GM10266 (cell line): ENCODE measurements at regions not wholly inside any gene's neighbourhood (a gene's known extent, or its start where the extent isn't known, plus 50 kb on each side); places are given as distances from the start of the nearest gene placed in this dataset.

Experiments
- DNase-seq: peaks from one replicate; pipeline ENCODE4 v3.0.0; 2012; ENCODE audit errors: extremely low spot score
- TF ChIP-seq, protein P1 (sequence below): IDR thresholded peaks from 2 replicates; pipeline ENCODE4 v1.5.1; 2012; ENCODE audit warnings: mild to moderate bottlenecking, low read depth; ENCODE audit not compliant: control insufficient read depth, insufficient read depth; ENCODE audit errors: missing control alignments

- TF ChIP-seq, protein P1, sequence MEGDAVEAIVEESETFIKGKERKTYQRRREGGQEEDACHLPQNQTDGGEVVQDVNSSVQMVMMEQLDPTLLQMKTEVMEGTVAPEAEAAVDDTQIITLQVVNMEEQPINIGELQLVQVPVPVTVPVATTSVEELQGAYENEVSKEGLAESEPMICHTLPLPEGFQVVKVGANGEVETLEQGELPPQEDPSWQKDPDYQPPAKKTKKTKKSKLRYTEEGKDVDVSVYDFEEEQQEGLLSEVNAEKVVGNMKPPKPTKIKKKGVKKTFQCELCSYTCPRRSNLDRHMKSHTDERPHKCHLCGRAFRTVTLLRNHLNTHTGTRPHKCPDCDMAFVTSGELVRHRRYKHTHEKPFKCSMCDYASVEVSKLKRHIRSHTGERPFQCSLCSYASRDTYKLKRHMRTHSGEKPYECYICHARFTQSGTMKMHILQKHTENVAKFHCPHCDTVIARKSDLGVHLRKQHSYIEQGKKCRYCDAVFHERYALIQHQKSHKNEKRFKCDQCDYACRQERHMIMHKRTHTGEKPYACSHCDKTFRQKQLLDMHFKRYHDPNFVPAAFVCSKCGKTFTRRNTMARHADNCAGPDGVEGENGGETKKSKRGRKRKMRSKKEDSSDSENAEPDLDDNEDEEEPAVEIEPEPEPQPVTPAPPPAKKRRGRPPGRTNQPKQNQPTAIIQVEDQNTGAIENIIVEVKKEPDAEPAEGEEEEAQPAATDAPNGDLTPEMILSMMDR = no peak
- no peak for DNase-seq
Observed at GRCh38 chr5:74075501-74076484, 449.8 kb downstream of the ARHGEF28 start.

DNA sequence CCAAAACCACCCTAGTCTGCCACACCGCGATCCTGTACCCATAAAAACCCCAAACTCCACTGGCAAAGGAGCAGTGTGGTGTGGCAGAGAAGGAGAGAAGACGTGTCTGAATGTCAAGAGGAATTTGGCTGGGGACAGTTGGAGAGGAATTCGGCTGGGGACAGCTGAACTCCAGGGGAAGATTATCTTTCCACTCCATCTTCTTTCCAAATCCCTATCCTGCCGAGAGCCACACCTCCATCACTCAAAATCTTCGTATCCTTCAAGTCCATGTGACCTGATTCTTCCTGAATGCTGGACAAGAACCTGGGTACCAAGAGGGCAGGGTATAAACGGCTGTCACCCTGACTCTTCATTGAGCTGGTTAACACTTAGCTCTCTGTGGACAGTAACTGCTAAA is 448.1 kb downstream of the ARHGEF28 start:
- TF ChIP-seq, protein P1 = no peak
- DNase-seq = no peak

- DNase-seq = no peak
- TF ChIP-seq, protein P1 = no peak
Observed at GRCh38 chr5:74073257-74073656, 447.3 kb downstream of the ARHGEF28 start.

DNA sequence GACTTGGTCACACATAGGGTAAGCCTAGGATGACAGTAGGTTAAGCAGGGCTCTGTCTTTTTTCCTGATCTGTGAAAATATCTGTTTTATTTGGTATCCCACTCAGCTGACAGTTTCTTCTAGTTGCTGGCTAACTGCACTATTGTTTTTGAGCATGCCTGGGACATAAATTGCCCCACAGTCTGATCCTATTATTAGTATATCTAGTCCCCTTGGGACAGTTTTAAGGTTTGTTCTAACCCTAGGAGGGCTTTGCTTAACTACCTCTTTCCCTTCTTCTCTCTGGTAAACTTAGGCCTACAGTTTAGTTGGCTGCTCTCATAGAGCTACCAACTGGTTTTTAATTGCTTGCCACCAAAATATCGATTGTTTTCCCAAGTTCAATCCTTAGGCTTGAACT is 446.6 kb downstream of the ARHGEF28 start:
- DNase-seq = no peak
- TF ChIP-seq, protein P1 = no peak

DNA sequence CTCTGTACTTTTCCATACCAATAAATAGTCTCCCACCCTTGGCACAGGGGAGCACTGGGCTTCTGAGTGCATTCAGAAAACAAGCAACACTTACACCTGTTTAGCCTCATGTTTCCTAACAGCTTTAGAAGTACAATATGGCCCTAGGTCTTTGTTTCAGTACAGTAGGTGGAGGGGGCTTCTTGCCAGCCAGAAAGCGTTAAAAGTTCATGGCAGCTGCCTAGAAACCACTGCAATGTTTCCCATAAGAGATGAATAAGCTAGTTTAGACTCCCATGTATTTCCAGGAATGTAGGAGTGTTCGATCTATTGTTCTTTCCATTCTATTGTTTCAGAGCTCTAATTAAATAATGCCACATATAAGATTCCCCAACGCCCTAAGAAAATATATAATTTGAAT is 444.8 kb downstream of the ARHGEF28 start:
- TF ChIP-seq, protein P1 = no peak
- no peak for DNase-seq

- DNase-seq = no peak
- TF ChIP-seq, protein P1 = no peak
Observed at GRCh38 chr5:74069741-74070140, 443.7 kb downstream of the ARHGEF28 start.

GRCh38 chr5:74067748-74068541 is 441.9 kb downstream of the ARHGEF28 start:
- no peak for DNase-seq
- TF ChIP-seq, protein P1 = no peak
